Stimulated activated CD8-positive, alpha-beta memory T cell treated with anti-CD3 and anti-CD28 coated beads, Interleukin-12 subunit alpha, Interleukin-12 subunit beta, amount 100 ng/mL, for 1 hour (primary cell): ENCODE measurements at regions not wholly inside any gene's neighbourhood (a gene's known extent, or its start where the extent isn't known, plus 50 kb on each side); places are given as distances from the start of the nearest gene placed in this dataset.
"Not testable (repeated sequence)": the region's sequence is repeated elsewhere in the genome, so short reads cannot be mapped to it uniquely, and the experiment has no call there.

Experiments used
- DNase-seq: peaks from one replicate; pipeline ENCODE4 v3.0.0-alpha.2; 2020; ENCODE audit warnings: low read depth

GRCh38 chr1:21385022-21385421, 54.9 kb upstream of the NBPF3 start:
- no peak for DNase-seq

- DNase-seq, result no peak
Measured at GRCh38 chr1:21384620-21385019, 55.3 kb upstream of the NBPF3 start.

DNA sequence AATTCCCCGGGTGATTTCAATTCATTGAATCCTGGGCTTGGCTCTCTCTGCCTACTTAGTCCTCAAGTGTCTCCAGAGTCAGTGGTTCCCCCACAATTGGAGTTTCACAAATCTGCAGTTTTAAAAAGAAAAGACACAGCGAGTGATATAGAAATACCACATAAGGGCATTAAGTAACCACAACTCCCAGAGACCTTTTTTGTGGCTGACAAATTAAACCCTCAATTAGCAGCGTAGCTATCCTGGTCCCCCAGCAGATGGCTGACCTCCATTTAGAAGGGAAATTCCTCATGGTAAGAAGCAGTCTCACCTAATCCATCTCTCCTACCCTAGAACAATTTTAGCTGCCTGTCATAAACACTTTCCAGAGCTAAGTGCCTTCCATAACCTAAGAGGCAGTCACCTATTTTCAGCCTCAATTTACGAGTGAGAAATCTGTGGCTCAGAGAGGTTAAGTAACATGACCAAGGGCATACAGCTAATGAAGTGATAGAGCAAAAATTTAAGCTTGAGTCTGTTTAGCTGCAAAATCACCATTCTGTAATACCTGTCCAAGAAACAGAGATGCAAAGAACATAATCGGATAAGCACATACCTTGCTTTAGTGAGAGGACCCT, 56.0 kb upstream of the NBPF3 start:
- DNase-seq, result no peak

GRCh38 chr1:21381354-21381753, 58.6 kb upstream of the NBPF3 start:
- DNase-seq, result no peak

GRCh38 chr1:21380147-21380546, 59.8 kb upstream of the NBPF3 start:
- not testable (repeated sequence) for DNase-seq

- no peak for DNase-seq
Measured at GRCh38 chr1:21379571-21379970, 60.4 kb upstream of the NBPF3 start.

DNA sequence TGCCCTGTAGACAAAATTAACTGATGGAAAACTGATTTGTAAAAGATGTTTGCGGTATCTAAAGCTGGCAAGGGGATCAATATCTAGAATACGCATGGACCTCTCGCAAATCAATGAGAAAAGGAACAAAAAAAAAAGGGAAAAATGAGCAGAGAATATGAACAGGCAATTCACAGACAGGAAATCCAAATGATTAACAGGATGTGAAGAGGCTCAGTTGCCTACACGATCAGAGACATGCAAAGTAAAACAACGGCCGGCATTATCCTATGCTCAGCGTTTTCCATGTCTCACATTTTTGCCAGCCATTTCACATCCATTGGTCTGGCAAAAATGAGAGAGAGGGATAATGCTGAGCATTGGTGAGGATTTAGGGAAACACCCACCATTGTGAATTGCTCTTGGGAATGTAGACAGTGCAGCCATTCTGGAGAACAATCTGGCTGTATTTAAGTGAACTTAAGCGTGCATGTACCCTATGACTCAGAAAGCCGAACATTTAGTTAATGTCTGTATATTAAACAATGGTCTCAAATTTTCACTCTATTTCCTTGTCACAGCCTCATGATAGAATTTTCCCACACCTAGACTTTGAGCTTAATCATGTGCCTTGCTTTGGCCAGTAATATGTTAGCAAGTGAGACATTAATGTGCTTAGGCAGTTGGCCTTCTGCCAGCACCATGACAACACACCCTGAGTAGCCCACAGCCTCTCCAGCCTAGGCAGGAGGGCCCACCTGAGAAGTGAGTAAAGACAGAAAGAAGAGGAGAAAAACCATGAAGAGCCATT, 61.0 kb upstream of the NBPF3 start:
- no peak for DNase-seq

DNA sequence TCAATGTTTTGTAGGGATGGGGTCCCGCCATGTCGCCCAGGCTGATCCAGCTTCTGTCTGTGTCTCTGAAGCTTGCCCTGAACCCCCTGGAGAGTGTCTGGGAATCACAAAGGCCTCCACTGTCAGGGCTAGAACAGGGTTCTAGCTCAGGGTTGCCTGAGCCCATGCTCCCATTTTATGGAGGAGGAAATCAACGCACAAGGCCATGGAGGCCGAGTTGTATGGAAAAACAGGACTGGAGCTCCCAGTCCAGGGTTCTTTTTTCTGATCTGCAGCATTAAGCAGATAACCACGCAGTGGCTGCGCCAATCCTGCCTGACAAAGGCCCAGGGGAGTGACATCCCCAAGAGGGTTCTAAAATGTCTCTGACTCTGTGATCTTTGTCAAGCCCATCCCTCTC, 67.6 kb upstream of the NBPF3 start:
- no peak for DNase-seq

- DNase-seq, result no peak
Measured at GRCh38 chr1:21369905-21370304, 70.0 kb upstream of the NBPF3 start.

DNA sequence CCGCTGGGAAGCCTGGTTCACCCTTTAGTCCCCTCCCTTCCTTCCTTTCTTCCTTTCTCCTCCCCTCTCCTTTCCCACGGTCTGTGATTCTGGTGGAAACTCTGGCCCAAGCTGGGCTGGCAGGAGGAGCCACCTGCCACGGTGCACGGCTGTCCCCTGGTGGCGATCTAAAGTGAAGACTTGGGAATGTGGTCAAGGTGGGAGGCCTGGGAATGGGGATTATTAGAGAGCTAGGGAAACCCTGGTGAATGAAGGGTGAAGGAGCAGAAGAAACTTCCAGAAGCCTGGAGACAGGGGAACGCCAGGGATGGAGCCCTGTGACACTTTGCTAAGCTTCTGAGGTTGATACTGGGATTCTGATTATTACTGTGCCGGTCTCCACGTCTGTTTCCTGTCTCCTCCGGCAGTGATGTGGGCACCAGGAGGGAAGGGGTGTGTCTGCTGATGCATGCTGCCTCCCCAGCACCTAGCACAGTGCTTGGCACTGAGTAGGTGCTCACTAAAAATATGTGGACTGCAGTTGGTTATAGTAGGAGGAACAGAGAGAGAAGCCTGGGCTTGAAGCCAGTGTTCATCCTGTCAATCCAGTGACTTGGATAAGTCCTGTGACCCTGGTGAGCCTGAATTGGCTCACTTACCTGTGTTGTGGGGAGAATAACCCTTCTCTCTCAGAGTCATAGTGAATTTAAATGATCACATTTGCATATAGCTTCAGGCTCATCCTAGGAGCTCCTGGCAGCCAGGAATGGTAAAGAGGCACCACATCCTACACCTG, 71.2 kb upstream of the NBPF3 start:
- DNase-seq, result peak; percentile 47

GRCh38 chr1:21367973-21368514, 71.9 kb upstream of the NBPF3 start:
- DNase-seq, result not testable (repeated sequence)

DNA sequence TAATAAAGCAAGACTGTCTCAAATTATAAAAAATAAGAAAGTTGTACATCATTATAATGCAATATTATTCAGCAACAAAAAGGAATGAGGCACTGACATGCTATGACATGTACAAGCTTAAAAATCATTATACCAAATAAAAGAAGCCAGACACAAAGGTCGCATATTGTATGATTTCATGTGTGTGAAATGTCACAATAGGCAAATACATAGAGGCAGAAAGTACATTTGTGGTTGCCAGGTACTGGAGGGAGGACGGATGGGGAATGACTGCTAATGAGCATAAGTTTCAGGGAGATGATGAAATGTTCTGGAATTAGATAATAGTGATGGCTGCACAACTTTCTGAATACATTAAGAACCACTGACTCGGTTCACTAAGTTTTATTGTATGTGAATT, 73.6 kb upstream of the NBPF3 start:
- no peak for DNase-seq

- DNase-seq, result no peak
Measured at GRCh38 chr1:21365036-21365435, 74.8 kb upstream of the ECE1 start.

DNA sequence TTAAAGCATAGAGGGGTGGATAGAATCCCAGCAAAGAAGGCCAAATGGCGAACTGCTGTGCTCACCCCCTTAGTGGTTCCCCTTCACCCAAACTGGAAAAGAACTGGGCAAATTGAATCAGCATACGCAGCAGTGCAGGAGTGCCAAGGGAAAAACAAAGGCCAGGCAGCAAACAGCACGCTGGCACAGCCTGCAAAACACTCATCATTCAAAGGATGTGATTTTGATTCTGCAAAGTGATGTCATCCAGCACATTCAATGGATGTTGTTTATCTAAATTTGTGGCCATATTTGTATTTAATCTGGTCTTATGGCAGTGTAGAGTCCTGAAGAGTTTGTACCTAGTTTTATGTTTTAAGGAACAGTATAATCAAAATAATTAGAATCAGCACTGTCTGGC, 71.8 kb upstream of the ECE1 start:
- no peak for DNase-seq

GRCh38 chr1:21361506-21361905, 71.2 kb upstream of the ECE1 start:
- no peak for DNase-seq

- no peak for DNase-seq
Measured at GRCh38 chr1:21357161-21357560, 66.9 kb upstream of the ECE1 start.

DNA sequence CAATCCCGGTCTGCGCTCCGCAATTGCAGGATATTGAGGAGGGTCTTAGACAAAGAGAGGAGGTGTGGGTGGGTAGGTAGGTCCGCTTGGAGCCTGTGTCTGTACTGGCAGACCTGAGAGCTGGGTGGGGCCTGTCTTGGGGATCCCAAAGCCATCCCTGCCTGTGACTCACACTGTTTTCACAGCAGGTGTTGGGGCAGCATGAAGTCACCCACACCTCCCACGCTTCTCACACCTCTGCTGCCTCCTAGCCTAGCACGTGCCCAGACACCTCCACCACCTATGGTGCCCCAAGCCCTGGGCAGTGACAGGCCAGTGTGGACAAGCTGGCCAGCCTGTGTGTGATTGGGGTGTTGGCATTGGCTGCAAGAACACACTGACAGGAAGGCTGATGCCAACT, 65.7 kb upstream of the ECE1 start:
- no peak for DNase-seq

GRCh38 chr1:21352586-21352985, 62.3 kb upstream of the ECE1 start:
- no peak for DNase-seq

DNA sequence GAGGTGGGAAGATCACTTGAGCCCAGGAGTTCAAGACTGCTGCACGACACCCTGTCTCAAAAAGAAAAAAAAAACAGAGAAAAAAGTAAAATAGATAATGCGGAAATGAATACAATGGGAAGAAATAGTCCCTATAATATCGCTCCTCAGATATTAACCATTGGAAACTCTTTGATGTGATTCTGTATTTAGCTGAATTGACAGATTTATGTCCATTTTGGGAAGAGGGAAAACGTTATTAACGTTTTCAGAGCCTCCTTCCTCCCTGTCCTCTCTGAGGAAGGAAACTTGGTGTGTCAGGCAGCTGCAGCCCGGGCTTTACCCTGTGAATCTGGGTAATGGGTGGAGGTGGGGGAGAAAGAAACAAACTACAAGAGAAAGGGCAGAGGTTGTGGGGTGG, 61.6 kb upstream of the ECE1 start:
- no peak for DNase-seq

GRCh38 chr1:21350202-21350885, 60.1 kb upstream of the ECE1 start:
- no peak for DNase-seq

- DNase-seq, result no peak
Measured at GRCh38 chr1:21349693-21350092, 59.4 kb upstream of the ECE1 start.

GRCh38 chr1:21347072-21347581, 56.9 kb upstream of the ECE1 start:
- no peak for DNase-seq
